H4 (cell line): ENCODE measurements at regions not wholly inside any gene's neighbourhood (a gene's known extent, or its start where the extent isn't known, plus 50 kb on each side); places are given as distances from the start of the nearest gene placed in this dataset.
A peak's percentile ranks its signal among the peaks of the same experiment; 100 is the strongest.

ENCODE experiments used
- DNase-seq: peaks from one replicate; pipeline ENCODE4 v3.0.0-alpha.2; 2015; ENCODE audit warnings: low spot score

DNA sequence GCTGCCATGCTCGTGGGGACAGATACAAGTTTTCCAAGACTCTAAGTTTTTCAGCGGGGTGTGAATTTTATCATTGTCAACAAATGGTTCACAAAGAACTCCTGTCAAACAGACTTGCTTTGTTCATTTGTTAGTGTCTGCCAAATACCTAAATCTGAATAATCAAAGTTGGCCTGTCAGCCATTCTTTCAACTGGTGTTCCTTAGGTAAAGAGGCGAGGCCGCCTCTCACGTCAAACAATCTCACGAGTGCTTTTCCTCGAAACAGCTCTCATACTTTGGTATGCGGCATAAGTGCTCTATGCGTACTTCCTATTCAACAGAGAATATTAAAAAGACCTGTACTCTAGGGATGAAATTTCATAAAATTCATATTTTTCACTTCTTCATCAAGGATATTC is 51.4 kb upstream of the KANK4 start:
- DNase-seq, result no peak

GRCh38 chr1:62371375-62371774 is 52.1 kb upstream of the KANK4 start:
- no peak for DNase-seq

DNA sequence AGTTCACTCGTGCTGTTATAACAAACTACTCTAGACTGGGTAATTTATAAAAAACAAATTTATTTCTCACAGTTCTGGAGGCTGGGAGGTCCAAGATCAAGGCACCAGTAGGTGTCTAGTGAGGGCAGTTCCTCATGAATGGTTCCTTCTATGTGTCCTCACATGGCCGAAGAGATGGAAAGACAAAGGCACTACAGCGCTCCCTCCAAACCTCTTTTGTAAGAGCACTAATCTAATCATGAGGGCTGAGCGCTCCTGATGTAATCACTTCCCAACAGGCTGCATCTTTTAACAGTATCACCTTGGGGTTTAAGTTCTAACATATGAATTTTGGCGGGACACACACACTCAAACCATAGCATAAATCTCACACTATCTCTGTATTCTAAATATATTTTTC is 54.0 kb upstream of the KANK4 start:
- no peak for DNase-seq

DNA sequence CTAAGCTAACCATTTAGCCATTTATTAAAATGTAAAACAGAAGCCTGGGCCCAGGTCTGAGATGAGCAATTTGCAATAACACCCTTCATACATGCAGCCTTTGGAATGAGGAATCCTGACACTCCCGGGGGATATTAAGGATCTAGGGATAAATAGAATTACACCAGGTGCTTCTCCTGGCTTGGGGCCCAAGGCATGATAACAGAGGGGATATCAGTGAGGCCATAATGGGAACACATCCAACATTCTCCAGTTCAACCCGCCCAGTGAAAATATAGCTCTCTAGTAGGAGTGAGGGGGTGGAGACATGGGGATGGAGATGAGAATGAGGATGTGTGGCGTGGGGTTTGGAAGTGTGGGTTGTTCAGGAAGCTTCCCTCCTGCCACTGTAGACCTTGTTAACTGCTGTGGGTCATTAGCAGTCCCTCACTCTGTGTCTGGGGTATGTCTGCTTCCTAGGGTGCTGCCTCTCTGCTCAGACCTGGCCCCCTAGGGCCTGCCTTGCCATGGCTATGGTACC is 57.9 kb upstream of the KANK4 start:
- no peak for DNase-seq

DNA sequence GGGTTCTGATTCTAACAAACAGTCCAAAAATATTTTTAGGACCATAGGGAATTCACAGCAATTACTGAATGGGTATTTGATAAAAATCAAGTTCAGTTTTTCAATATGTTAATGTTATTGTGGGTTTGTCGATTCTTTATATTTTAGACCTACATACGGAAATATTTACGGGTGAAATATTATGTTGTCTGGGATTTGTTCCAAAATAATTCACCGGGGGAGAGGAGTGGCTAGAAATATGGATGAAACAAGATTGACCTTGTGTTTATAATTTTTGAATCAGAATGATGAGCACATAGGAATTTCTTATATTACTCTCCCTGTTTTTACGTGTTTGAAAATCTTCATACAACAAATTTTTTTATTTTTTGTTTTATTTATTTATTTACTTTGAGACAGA is 56.7 kb upstream of the USP1 start:
- DNase-seq, result no peak

DNA sequence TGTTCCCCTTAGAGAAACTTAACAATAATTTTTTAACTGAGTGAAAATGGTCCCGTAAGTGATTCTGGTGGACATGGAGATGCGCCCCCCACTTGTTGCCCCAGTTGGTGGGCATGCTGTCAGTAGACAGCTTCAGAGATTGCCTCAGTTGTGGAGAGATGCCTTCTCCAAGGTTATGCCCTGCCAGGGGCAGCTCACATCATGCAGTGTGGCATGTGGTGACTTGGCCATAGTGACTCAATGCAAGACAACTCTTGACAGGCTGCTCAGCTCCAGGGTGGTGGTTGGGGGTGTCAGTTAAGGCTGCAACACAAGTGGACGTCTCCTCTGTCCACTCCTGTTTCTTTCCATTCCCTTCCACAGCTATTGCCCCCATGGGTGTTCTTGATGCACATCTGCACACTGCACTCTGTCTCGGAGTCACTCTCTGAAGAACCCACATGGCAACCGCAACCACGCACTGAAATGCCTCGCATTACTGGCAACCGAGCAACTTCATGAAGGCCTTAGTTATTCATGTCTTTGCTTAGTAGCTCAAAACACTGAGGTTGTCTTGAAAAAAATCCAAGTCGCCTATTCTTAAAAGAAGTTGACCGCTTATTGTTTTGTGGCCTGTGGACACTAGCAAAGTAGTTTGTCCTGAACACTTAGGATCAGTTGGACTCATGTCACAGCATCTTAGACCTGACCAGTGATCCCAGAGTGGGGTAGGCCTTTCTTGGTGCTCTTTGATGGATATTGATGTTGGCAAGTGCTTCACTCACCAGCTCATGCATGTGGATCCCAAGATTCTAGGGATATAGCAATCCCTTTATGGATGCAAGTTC is 54.8 kb upstream of the USP1 start:
- DNase-seq, result no peak

DNA sequence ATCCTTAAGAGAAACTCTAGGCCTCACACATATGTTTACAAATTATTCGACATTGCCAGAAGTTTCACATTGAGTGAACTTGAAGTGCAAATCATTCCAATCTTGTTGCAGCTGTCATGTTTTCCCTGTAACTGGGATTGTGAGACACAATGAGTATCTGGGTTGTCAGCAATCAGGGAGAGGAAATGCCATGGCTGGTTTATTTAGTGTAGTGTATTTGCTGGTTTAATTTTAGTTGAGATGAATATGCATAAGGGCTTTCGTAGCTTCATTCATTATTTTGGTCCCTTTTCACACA is 54.2 kb upstream of the USP1 start:
- DNase-seq, result no peak

- peak; percentile 96 for DNase-seq
These were observed 52.4 kb upstream of the USP1 start for GRCh38 chr1:62384276-62385005.

DNA sequence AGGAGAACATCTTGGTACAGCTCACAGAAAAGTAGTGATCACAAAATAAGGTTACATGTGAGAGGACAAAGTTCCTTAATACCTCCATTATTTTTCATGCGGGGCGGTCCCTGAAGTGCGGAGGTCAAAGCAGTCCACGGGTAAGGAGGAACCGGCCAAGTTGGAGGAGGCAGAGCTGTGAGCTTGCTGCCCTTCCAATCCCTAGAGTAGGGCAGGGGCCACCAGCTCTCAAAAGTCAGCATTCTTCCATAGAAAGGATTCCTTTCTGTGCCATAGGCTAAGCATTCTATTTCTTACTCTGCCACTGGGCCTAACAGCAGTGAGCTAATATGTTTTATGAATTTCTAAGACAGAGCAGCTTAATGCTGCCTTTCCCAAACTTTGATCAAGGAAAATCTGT is 50.9 kb upstream of the USP1 start:
- no peak for DNase-seq

- peak; percentile 74 for DNase-seq
These were observed 50.3 kb upstream of the USP1 start for GRCh38 chr1:62386351-62387121.
